GM13977 (cell line): ENCODE measurements at regions not wholly inside any gene's neighbourhood (a gene's known extent, or its start where the extent isn't known, plus 50 kb on each side); places are given as distances from the start of the nearest gene placed in this dataset.

ENCODE experiments used
- DNase-seq: peaks from one replicate; pipeline ENCODE4 v3.0.0; 2012; ENCODE audit warnings: low spot score
- CTCF ChIP-seq: IDR thresholded peaks from 2 replicates; pipeline ENCODE4 v1.5.1; 2012; ENCODE audit warnings: mild to moderate bottlenecking, control low read depth; ENCODE audit not compliant: insufficient read depth; ENCODE audit errors: extremely low read depth, missing control alignments
- in situ Hi-C: fragments of 300-500 bp; cut with MboI; formaldehyde crosslinking; loops from one replicate; pipeline ENCODE4 v1.12.0; 2022; ENCODE audit warnings: low sequenced_read_pairs, low pct_unique_long_range_greater_than_20kb, mixed read lengths, inconsistent platforms; ENCODE audit not compliant: unreplicated experiment

GRCh38 chr14:54251356-54251755 is 145.5 kb upstream of the CDKN3 start:
- no peak for TF ChIP-seq CTCF
- in situ Hi-C loops = no loop called here
- DNase-seq = no peak

GRCh38 chr14:54252072-54252730 is 144.6 kb upstream of the CDKN3 start:
- no peak for TF ChIP-seq CTCF
- DNase-seq = no peak
- in situ Hi-C loops = no loop called here

- no peak for TF ChIP-seq CTCF
- peak; percentile 14 for DNase-seq
- in situ Hi-C loops = no loop called here
These were observed 143.4 kb upstream of the CDKN3 start for GRCh38 chr14:54253195-54253947.

- TF ChIP-seq CTCF = no peak
- in situ Hi-C loops = no loop called here
- no peak for DNase-seq
These were observed 140.7 kb upstream of the CDKN3 start for GRCh38 chr14:54256156-54256555.

- in situ Hi-C loops = no loop called here
- TF ChIP-seq CTCF = no peak
- no peak for DNase-seq
These were observed 139.4 kb upstream of the CDKN3 start for GRCh38 chr14:54257424-54257823.

GRCh38 chr14:54258382-54258781 is 138.4 kb upstream of the CDKN3 start:
- in situ Hi-C loops = no loop called here
- DNase-seq = no peak

More at GRCh38 chr14:54258382-54258781, 138.4 kb upstream of the CDKN3 start:
- no peak for TF ChIP-seq CTCF
